Astrocyte of the hippocampus (primary cell): ENCODE measurements at regions not wholly inside any gene's neighbourhood (a gene's known extent, or its start where the extent isn't known, plus 50 kb on each side); places are given as distances from the start of the nearest gene placed in this dataset.
"Not testable (repeated sequence)": the region's sequence is repeated elsewhere in the genome, so short reads cannot be mapped to it uniquely, and the experiment has no call there.

Source experiments
- DNase-seq: peaks from one replicate; pipeline ENCODE4 v3.0.0; 2011; ENCODE audit warnings: low read depth, low spot score

GRCh38 chr12:131596115-131596514 is 114.8 kb upstream of the SFSWAP start:
- DNase-seq, result no peak

- DNase-seq, result no peak
These were observed 113.6 kb upstream of the SFSWAP start for GRCh38 chr12:131597333-131597732.

- DNase-seq, result no peak
These were observed 112.2 kb upstream of the SFSWAP start for GRCh38 chr12:131598717-131599116.

- DNase-seq, result no peak
These were observed 111.4 kb upstream of the SFSWAP start for GRCh38 chr12:131599190-131600159.

- DNase-seq, result no peak
These were observed 110.7 kb upstream of the SFSWAP start for GRCh38 chr12:131600160-131600532.

- not testable (repeated sequence) for DNase-seq
These were observed 109.4 kb upstream of the SFSWAP start for GRCh38 chr12:131601499-131601898.

GRCh38 chr12:131603106-131603938 is 107.6 kb upstream of the SFSWAP start:
- DNase-seq, result no peak

- DNase-seq, result no peak
These were observed 106.7 kb upstream of the SFSWAP start for GRCh38 chr12:131603939-131604795.

GRCh38 chr12:131604859-131605258 is 106.0 kb upstream of the SFSWAP start:
- DNase-seq, result no peak

- no peak for DNase-seq
These were observed 105.5 kb upstream of the SFSWAP start for GRCh38 chr12:131605304-131605829.

GRCh38 chr12:131606218-131606901 is 104.5 kb upstream of the SFSWAP start:
- DNase-seq, result no peak

GRCh38 chr12:131607658-131608447 is 103.0 kb upstream of the SFSWAP start:
- DNase-seq, result no peak

- peak; percentile 46 for DNase-seq
These were observed 101.9 kb upstream of the SFSWAP start for GRCh38 chr12:131608740-131609690.

- no peak for DNase-seq
These were observed 101.1 kb upstream of the SFSWAP start for GRCh38 chr12:131609762-131610161.

GRCh38 chr12:131610181-131610580 is 100.7 kb upstream of the SFSWAP start:
- DNase-seq, result no peak

GRCh38 chr12:131610891-131611290 is 100.0 kb upstream of the SFSWAP start:
- no peak for DNase-seq

GRCh38 chr12:131611416-131612091 is 99.3 kb upstream of the SFSWAP start:
- no peak for DNase-seq

- DNase-seq, result no peak
These were observed 98.7 kb upstream of the SFSWAP start for GRCh38 chr12:131612092-131612755.
